GM12891 (cell line): ENCODE measurements at regions not wholly inside any gene's neighbourhood (a gene's known extent, or its start where the extent isn't known, plus 50 kb on each side); places are given as distances from the start of the nearest gene placed in this dataset.

Source experiments
- POLR2A ChIP-seq: IDR thresholded peaks from 2 replicates; pipeline ENCODE4 v1.6.1; 2011; ENCODE audit warnings: low read depth, low read length, control low read depth
- POLR2AphosphoS5 ChIP-seq: IDR thresholded peaks from 2 replicates; pipeline ENCODE4 v1.6.1; 2011; ENCODE audit warnings: low read depth, low read length, control low read depth
- POU2F2 ChIP-seq: IDR thresholded peaks from 2 replicates; pipeline ENCODE4 v1.6.1; 2011; ENCODE audit warnings: low read depth, mild to moderate bottlenecking, control low read depth, low read length, moderate library complexity
- SPI1 ChIP-seq: IDR thresholded peaks from 2 replicates; pipeline ENCODE4 v1.6.1; 2011; ENCODE audit warnings: low read depth, low read length, control low read depth
- TAF1 ChIP-seq: IDR thresholded peaks from 2 replicates; pipeline ENCODE4 v1.6.1; 2011; ENCODE audit warnings: low read depth, low read length, control low read depth

DNA sequence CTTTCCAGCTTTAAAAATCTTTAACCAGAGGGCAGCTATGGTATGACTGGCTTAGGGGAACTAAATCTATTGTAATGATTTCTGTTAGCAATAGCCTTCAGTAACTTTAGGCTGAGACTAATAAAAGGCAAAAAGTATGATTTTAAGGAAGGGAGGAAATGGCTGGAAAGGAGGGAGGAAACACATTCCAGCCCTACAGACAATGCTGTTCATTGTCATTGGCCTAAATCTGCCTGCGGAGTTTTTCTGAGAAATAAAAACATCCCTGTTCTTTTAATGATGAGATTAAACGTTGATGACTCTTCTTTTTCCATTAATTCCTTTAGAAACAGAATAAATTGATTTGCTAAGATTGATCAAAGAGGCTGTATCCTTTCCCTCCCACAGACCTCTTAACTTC lies 99.6 kb upstream of the GRAMD1B start:
- TF ChIP-seq POLR2A (no peak), POLR2AphosphoS5 (no peak), TAF1 (no peak), SPI1 (no peak), POU2F2 (no peak)
